GM21576 (cell line): ENCODE measurements at regions not wholly inside any gene's neighbourhood (a gene's known extent, or its start where the extent isn't known, plus 50 kb on each side); places are given as distances from the start of the nearest gene placed in this dataset.

Source experiments
- ATAC-seq: cut with Tn5 transposase; IDR thresholded peaks from one replicate; pipeline ENCODE4 v1.9.1; 2021; ENCODE audit warnings: mild to moderate bottlenecking, moderate library complexity; ENCODE audit not compliant: unreplicated experiment

- no peak for ATAC-seq
Observed at GRCh38 chr17:14959106-14959648, 305.9 kb downstream of the PMP22 start.

GRCh38 chr17:14953405-14953804 is 311.7 kb downstream of the PMP22 start:
- ATAC-seq: no peak

DNA sequence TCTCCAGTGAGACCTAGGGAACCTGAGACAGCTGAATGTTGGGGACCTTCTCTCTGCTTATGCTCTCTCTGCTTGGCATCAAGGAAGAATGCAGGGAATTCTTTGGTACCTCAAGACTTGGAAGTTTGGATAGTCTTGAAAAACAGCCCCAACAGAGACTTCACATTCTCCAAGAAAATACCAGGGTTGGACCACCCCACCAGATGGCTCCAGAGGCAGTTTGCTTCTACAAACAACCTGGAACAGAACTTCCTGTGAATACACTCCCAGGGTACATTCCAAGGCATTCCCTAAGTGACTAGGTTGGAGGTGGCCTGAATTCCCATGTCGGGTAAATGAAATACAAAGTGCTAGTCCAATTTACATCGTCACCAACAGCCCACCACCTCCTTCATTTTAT is 314.4 kb downstream of the PMP22 start:
- ATAC-seq: no peak

GRCh38 chr17:14950216-14950615 is 314.9 kb downstream of the PMP22 start:
- no peak for ATAC-seq

- no peak for ATAC-seq
Observed at GRCh38 chr17:14947671-14948070, 317.5 kb downstream of the PMP22 start.

- no peak for ATAC-seq
Observed at GRCh38 chr17:14946481-14946880, 318.6 kb downstream of the PMP22 start.

DNA sequence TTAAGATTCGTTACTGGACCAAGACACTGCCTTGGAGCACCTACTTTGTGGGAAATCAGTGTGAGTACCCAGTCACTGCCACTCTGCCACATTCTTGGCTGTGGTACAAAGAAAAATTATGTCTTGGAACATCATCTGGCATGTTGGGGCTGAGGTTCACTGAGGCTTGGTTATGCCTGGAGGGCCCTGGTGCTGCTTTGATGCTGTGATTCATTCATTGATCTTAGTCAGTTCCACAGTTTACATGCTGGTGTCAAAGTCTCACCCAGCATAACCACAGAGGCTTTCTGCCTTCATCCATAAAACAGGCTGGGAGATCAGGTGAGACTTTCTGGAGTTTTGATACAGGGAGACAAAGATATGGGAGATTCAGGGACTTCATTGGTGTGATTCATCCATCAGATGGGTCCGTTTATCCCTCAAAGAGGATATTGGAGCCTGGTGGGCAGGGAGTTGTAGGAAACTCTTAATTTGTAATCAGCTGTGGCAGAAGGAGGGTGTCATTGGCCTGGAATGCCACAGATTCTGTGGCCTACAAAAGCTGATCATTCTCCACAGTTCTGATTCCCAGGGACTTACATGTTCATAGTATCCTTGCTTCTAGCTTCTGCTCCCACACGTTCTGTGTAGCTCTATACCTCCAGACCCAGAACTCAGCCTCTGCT is 322.5 kb downstream of the PMP22 start:
- no peak for ATAC-seq

DNA sequence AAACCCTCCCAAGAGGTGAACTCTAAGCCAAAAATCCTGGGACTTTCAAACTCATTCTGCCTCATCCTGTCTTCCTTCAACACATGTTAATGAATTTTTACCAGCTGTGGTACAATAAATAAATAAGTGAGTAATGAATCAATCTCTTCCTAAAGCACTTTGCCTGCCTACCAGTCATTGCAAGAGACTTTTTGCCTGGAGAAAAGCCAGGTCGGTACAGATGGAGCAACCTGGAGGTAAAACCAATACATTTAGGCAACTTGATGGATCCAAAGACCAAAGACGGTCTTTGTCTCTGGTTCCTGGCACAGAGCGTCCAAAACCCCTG is 324.2 kb downstream of the PMP22 start:
- no peak for ATAC-seq

GRCh38 chr17:14940108-14940937 is 324.8 kb downstream of the PMP22 start:
- ATAC-seq: no peak

- ATAC-seq: no peak
Observed at GRCh38 chr17:14935845-14936485, 329.2 kb downstream of the PMP22 start.

DNA sequence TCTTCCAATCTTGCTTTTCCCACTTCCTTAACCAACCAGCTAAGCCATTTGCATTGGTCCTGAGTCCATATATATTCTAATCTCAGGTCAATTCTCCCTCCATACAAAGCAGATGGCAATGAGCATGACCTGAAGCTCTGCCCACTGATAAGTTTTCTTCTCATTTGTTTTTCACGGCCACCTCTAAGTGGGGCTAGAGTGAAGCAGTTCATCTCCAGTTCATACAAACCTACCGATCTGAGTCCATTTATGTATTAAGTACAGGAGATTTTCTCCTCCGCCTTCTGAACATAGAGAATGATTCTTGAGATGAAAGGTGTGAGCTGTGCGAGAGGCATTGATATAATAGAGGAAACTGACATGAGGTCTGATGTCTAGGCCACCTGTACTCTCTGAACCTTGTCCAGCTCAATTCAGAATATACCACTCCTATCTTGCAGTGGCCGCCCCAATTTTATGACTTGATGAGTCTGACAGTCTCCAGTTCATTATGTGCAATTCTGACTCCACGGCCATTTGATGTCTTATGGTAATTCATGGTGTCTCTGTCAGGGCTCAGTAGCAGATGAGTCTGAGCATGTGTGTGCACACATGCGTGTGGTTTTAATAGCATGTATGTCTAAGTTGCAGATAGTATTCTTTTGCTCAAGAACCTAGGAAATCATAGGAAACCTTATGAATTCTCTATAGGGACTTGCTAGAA is 329.8 kb downstream of the PMP22 start:
- ATAC-seq: no peak

GRCh38 chr17:14933676-14934075 is 331.4 kb downstream of the PMP22 start:
- ATAC-seq: no peak

GRCh38 chr17:14926526-14927122 is 338.5 kb downstream of the PMP22 start:
- ATAC-seq: no peak

GRCh38 chr17:14926073-14926472 is 339.1 kb downstream of the PMP22 start:
- ATAC-seq: no peak

GRCh38 chr17:14925498-14925897 is 339.6 kb downstream of the PMP22 start:
- ATAC-seq: no peak

- ATAC-seq: no peak
Observed at GRCh38 chr17:14923981-14924380, 341.1 kb downstream of the PMP22 start.

GRCh38 chr17:14922411-14922810 is 342.7 kb downstream of the PMP22 start:
- no peak for ATAC-seq

- no peak for ATAC-seq
Observed at GRCh38 chr17:14921936-14922335, 343.2 kb downstream of the PMP22 start.

- ATAC-seq: no peak
Observed at GRCh38 chr17:14919631-14920213, 345.4 kb downstream of the PMP22 start.

GRCh38 chr17:14919094-14919493 is 346.0 kb downstream of the PMP22 start:
- ATAC-seq: no peak
